ENCODE measurements at regions not wholly inside any gene's neighbourhood (a gene's known extent, or its start where the extent isn't known, plus 50 kb on each side); places are given as distances from the start of the nearest gene placed in this dataset.

- 80 to 86% methylated on average over 10 of the region's 10 CpGs for WGBS, 2 donors
- no peak overlapping the region for H3K4me3 ChIP-seq
- intact Hi-C loops (cut with DNase I) = loop anchor here (10.0 kb wide), 1 partner anchor 817 kb away; no protein-coding TSS in a partner anchor
- H3K27me3 ChIP-seq = no peaks in the 10 kb centered on the region
- no peak overlapping the region for H3K27ac ChIP-seq
- H3K4me1 ChIP-seq = no peaks in the 10 kb centered on the region
- DNase-seq (no peak), ATAC-seq (no peak)
- no peaks in the 10 kb centered on the region for H3K36me3 ChIP-seq (replicated peaks in 1 of 2; ENCODE audit: insufficient read depth in 1 of 2, low read depth in 2 of 2)
- TF ChIP-seq CTCF (IDR thresholded peaks at IDR 0.05) (no peak), POLR2A (IDR thresholded peaks at IDR 0.05) (no peak)
- H3K9me3 ChIP-seq = no peaks in the 10 kb centered on the region
These were observed 219.6 kb downstream of the CYP26B1 start for GRCh38 chr2:71927757-71928715.

- Histone ChIP-seq H3K9me3 (no peaks in the 10 kb centered on the region), H3K4me1 (no peaks in the 10 kb centered on the region), H3K36me3 (replicated peaks in 1 of 2; ENCODE audit: insufficient read depth in 1 of 2, low read depth in 2 of 2) (no peaks in the 10 kb centered on the region), H3K27ac (no peak overlapping the region), H3K27me3 (no peaks in the 10 kb centered on the region), H3K4me3 (no peak overlapping the region)
- ATAC-seq = no peak
- TF ChIP-seq CTCF (IDR thresholded peaks at IDR 0.05) = no peak
- no peak for DNase-seq
- WGBS, 2 donors = 65 to 76% methylated on average over 8 to 16 of the region's 16 CpGs
- intact Hi-C loops (cut with DNase I) = loop anchor here (10.0 kb wide), 1 partner anchor 818 kb away; no protein-coding TSS in a partner anchor
These were observed 220.5 kb downstream of the CYP26B1 start for GRCh38 chr2:71926876-71927756.

- intact Hi-C loops (cut with DNase I) = loop anchor here (10.0 kb wide), 1 partner anchor 819 kb away; no protein-coding TSS in a partner anchor
- Histone ChIP-seq H3K9me3 (no peaks in the 10 kb centered on the region), H3K27ac (no peak overlapping the region), H3K36me3 (replicated peaks in 1 of 2; ENCODE audit: insufficient read depth in 1 of 2, low read depth in 2 of 2) (no peaks in the 10 kb centered on the region), H3K4me1 (no peaks in the 10 kb centered on the region), H3K4me3 (no peak overlapping the region), H3K27me3 (no peaks in the 10 kb centered on the region)
- 87 to 90% methylated on average over 9 of the region's 9 CpGs for WGBS, 2 donors
- DNase-seq = no peak
- no peak for ATAC-seq
- TF ChIP-seq POLR2A (IDR thresholded peaks at IDR 0.05) (no peak), CTCF (IDR thresholded peaks at IDR 0.05) (no peak)
These were observed 221.6 kb downstream of the CYP26B1 start for GRCh38 chr2:71926089-71926447.

- intact Hi-C loops (cut with DNase I) = loop anchor here (10.0 kb wide), 1 partner anchor 819 kb away; no protein-coding TSS in a partner anchor
- no peak for DNase-seq
- Histone ChIP-seq H3K36me3 (replicated peaks in 1 of 2; ENCODE audit: insufficient read depth in 1 of 2, low read depth in 2 of 2) (no peaks in the 10 kb centered on the region), H3K27ac (no peak overlapping the region), H3K27me3 (no peaks in the 10 kb centered on the region), H3K4me3 (no peak overlapping the region), H3K9me3 (no peaks in the 10 kb centered on the region), H3K4me1 (no peaks in the 10 kb centered on the region)
- ATAC-seq = no peak
- 76 to 78% methylated on average over 12 to 14 of the region's 14 CpGs for WGBS, 2 donors
- no peak for TF ChIP-seq POLR2A (IDR thresholded peaks at IDR 0.05)
- TF ChIP-seq CTCF (IDR thresholded peaks at IDR 0.05) = no peak
These were observed 222.2 kb downstream of the CYP26B1 start for GRCh38 chr2:71925268-71926088.
